ENCODE measurements at regions not wholly inside any gene's neighbourhood (a gene's known extent, or its start where the extent isn't known, plus 50 kb on each side); places are given as distances from the start of the nearest gene placed in this dataset.
"Not testable (repeated sequence)": the region's sequence is repeated elsewhere in the genome, so short reads cannot be mapped to it uniquely, and the experiment has no call there.

GRCh38 chr2:65901756-65902155 lies 469.4 kb upstream of the SPRED2 start:
- DNase-seq (ENCODE audit: low spot score): no peak

GRCh38 chr2:65896446-65896845 lies 464.0 kb upstream of the SPRED2 start:
- TF ChIP-seq, protein P1, sequence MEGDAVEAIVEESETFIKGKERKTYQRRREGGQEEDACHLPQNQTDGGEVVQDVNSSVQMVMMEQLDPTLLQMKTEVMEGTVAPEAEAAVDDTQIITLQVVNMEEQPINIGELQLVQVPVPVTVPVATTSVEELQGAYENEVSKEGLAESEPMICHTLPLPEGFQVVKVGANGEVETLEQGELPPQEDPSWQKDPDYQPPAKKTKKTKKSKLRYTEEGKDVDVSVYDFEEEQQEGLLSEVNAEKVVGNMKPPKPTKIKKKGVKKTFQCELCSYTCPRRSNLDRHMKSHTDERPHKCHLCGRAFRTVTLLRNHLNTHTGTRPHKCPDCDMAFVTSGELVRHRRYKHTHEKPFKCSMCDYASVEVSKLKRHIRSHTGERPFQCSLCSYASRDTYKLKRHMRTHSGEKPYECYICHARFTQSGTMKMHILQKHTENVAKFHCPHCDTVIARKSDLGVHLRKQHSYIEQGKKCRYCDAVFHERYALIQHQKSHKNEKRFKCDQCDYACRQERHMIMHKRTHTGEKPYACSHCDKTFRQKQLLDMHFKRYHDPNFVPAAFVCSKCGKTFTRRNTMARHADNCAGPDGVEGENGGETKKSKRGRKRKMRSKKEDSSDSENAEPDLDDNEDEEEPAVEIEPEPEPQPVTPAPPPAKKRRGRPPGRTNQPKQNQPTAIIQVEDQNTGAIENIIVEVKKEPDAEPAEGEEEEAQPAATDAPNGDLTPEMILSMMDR (IDR thresholded peaks at IDR 0.05): no peak
- no peak overlapping the region for H3K4me3 ChIP-seq
- no peak for ATAC-seq (ENCODE audit: insufficient number of reproducible peaks, low FRiP score, low read depth)

More at GRCh38 chr2:65901756-65902155, 469.4 kb upstream of the SPRED2 start:
- TF ChIP-seq, protein P1 (IDR thresholded peaks at IDR 0.05): no peak
- Histone ChIP-seq H3K4me1 (ENCODE audit: control insufficient read depth in 1 of 2, low read depth in 2 of 2) (no peaks in the 10 kb centered on the region), H3K27me3 (replicated peaks; ENCODE audit: insufficient read depth) (no peaks in the 10 kb centered on the region), H3K4me3 (no peak overlapping the region), H3K27ac (no peak overlapping the region), H3K9me3 (no peaks in the 10 kb centered on the region), H3K36me3 (no peaks in the 10 kb centered on the region)
- no peak for ATAC-seq (ENCODE audit: insufficient number of reproducible peaks, low FRiP score, low read depth)

GRCh38 chr2:65890131-65890530 lies 457.7 kb upstream of the SPRED2 start:
- DNase-seq (ENCODE audit: low spot score); H3K4me3 ChIP-seq; H3K27ac ChIP-seq; H3K27me3 ChIP-seq (replicated peaks; ENCODE audit: insufficient read depth); H3K9me3 ChIP-seq; H3K4me1 ChIP-seq (ENCODE audit: control insufficient read depth in 1 of 2, low read depth in 2 of 2); ATAC-seq (ENCODE audit: insufficient number of reproducible peaks, low FRiP score, low read depth); H3K36me3 ChIP-seq: not testable (repeated sequence)

More at GRCh38 chr2:65896446-65896845, 464.0 kb upstream of the SPRED2 start:
- Histone ChIP-seq H3K9me3 (no peaks in the 10 kb centered on the region), H3K27ac (no peak overlapping the region), H3K36me3 (no peaks in the 10 kb centered on the region), H3K4me1 (ENCODE audit: control insufficient read depth in 1 of 2, low read depth in 2 of 2) (no peaks in the 10 kb centered on the region), H3K27me3 (replicated peaks; ENCODE audit: insufficient read depth) (no peaks in the 10 kb centered on the region)
- DNase-seq (ENCODE audit: low spot score): no peak

GRCh38 chr2:65885266-65885665 lies 452.9 kb upstream of the SPRED2 start:
- H3K27ac ChIP-seq: no peak overlapping the region

DNA sequence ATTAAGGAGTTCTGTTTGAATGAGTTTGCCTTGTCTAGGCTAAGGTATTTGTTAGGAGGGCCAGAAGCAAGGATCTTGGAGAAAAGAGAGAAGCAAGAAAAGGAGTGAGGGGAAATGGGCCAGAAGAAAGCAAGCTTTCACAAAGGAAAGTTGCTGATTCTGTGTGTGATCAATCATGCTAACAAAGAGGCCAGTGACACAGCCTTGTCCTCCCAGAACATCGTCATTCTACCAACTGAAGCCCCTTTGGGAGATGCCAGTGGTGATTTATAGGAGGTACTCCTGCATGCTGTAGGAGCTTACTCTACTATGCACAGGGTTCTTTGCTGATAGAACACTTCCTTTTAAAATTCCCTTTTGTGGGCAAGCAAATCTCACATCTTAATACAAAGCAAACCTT lies 449.2 kb upstream of the SPRED2 start:
- DNase-seq (ENCODE audit: low spot score) (no peak), ATAC-seq (ENCODE audit: insufficient number of reproducible peaks, low FRiP score, low read depth) (no peak)
- Histone ChIP-seq H3K27me3 (replicated peaks; ENCODE audit: insufficient read depth) (no peaks in the 10 kb centered on the region), H3K27ac (no peak overlapping the region), H3K9me3 (no peaks in the 10 kb centered on the region), H3K4me3 (no peak overlapping the region), H3K36me3 (no peaks in the 10 kb centered on the region), H3K4me1 (ENCODE audit: control insufficient read depth in 1 of 2, low read depth in 2 of 2) (peaks cover 10 to 22% of the 10 kb centered on the region in 2 donors)
- TF ChIP-seq, protein P1 (IDR thresholded peaks at IDR 0.05): no peak

More at GRCh38 chr2:65885266-65885665, 452.9 kb upstream of the SPRED2 start:
- Histone ChIP-seq H3K27me3 (replicated peaks; ENCODE audit: insufficient read depth) (no peaks in the 10 kb centered on the region), H3K36me3 (no peaks in the 10 kb centered on the region), H3K9me3 (no peaks in the 10 kb centered on the region), H3K4me3 (no peak overlapping the region), H3K4me1 (ENCODE audit: control insufficient read depth in 1 of 2, low read depth in 2 of 2) (no peaks in the 10 kb centered on the region)
- TF ChIP-seq, protein P1 (IDR thresholded peaks at IDR 0.05): no peak
- ATAC-seq (ENCODE audit: insufficient number of reproducible peaks, low FRiP score, low read depth) (no peak), DNase-seq (ENCODE audit: low spot score) (no peak)

DNA sequence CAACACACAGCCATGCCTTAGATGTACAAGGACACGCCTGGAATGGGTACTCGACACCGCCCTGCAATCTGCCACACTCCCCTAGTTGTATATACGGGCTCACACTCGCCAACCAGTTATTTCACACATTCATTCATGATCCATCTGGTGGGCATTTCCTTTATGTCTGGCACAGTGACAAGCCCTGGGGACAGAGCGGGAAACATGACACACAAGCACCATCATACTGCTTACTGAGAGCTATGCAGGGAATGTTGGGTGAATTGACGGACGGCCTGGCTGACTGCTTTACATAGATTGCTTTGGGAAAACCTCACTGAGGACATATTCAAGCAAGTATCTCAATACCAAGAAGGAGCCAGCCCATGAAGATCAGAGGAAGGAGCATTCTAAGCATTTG lies 448.0 kb upstream of the SPRED2 start:
- ATAC-seq (ENCODE audit: insufficient number of reproducible peaks, low FRiP score, low read depth): no peak
- TF ChIP-seq, protein P1 (IDR thresholded peaks at IDR 0.05): no peak

More for the DNA sequence above, 448.0 kb upstream of the SPRED2 start:
- H3K36me3 ChIP-seq: no peaks in the 10 kb centered on the region
- peaks cover 10 to 22% of the 10 kb centered on the region in 2 donors for H3K4me1 ChIP-seq (ENCODE audit: control insufficient read depth in 1 of 2, low read depth in 2 of 2)
- DNase-seq (ENCODE audit: low spot score): no peak
- H3K4me3 ChIP-seq: no peak overlapping the region
- H3K27me3 ChIP-seq (replicated peaks; ENCODE audit: insufficient read depth): no peaks in the 10 kb centered on the region
- no peak overlapping the region for H3K27ac ChIP-seq
- no peaks in the 10 kb centered on the region for H3K9me3 ChIP-seq
